ENCODE measurements at regions not wholly inside any gene's neighbourhood (a gene's known extent, or its start where the extent isn't known, plus 50 kb on each side); places are given as distances from the start of the nearest gene placed in this dataset.

DNA sequence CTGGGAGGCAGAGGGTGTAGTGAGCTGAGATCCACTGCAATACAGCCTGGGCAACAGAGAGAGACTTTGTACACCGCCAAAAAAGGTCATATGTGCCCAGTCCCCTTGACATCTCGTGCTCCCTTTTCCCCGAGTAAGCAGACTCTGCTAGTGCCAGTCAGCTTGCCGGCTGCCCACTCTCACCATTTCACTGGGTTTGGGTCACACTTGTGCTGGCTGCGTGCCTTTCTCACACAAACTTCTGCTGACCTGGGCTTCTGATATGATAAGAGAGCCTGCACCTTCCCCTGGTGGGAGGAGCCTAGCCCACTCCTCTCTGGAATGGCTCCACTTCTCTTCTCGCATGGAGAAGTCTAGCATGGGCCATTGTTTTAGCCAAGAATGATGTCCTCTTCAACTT lies 53.4 kb downstream of the MPP7 start:
- TF ChIP-seq GATA2 (IDR thresholded peaks at IDR 0.05; ENCODE audit: low read depth, low read length) (no peak), GATA3 (IDR thresholded peaks at IDR 0.05; ENCODE audit: low read depth, low read length) (no peak)
